ENCODE measurements at regions not wholly inside any gene's neighbourhood (a gene's known extent, or its start where the extent isn't known, plus 50 kb on each side); places are given as distances from the start of the nearest gene placed in this dataset.
"Not testable (repeated sequence)": the region's sequence is repeated elsewhere in the genome, so short reads cannot be mapped to it uniquely, and the experiment has no call there.

- no peak for DNase-seq
These were observed 225.5 kb upstream of the IPO5 start for GRCh38 chr13:97727991-97728390.

- DNase-seq: no peak
These were observed 217.0 kb upstream of the IPO5 start for GRCh38 chr13:97736436-97736835.

DNA sequence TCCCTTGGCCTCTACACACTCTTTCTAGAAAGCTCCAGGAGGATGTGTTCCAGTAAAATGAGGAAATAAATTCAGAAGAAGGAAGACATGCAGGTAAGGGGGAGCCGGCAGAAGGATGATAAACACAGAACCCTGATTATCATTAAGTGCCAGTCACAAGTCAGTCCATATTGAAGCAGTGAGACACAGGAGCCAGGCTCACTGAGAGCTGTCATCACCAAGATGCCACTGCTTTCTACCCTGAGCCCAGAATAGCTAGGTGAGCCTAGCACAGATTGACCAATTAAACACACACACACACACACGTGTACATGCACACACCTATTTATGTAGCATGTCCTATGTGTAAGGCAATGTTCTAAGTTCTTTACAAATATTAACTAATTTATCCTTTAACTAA is 211.4 kb upstream of the IPO5 start:
- no peak for DNase-seq

DNA sequence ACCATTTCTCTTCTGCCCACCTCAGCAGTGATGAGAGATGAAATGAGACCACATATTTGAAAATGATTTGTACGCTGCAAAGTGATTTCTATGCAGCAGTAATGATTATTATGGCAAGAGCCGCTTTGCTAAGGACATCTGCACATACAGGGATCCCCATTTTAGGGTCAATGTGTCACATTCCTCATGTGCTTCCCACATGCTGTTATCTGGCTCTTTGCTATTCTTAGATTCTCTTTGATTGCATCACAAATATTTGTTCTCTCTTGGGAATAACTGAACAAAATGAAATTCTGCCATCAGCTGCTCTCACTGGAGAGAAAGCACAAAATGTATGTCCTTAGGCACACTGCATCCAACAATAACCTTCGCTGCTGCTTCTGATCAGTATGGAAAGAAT is 209.5 kb upstream of the IPO5 start:
- DNase-seq: no peak

- DNase-seq: no peak
These were observed 206.8 kb upstream of the IPO5 start for GRCh38 chr13:97746649-97747048.

- DNase-seq: no peak
These were observed 204.3 kb upstream of the IPO5 start for GRCh38 chr13:97749174-97749573.

DNA sequence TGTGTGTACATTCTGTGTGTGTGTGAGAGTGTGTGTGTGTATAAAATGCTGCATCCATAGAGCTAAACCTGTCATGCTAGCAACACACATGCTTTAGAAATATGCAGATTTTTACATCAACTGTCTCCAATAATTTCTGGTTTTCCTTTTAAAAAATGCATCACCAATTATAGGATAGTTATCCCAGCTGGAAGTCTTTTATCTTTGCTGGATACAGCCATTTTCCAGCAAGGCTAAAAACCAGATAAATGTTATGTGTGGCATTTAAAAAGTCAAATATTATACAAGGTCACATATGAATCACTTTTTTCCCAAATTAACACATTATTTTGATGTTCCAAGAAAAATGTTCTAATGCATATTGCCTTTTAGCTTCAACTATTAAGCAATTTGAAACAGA is 202.0 kb upstream of the IPO5 start:
- no peak for DNase-seq

DNA sequence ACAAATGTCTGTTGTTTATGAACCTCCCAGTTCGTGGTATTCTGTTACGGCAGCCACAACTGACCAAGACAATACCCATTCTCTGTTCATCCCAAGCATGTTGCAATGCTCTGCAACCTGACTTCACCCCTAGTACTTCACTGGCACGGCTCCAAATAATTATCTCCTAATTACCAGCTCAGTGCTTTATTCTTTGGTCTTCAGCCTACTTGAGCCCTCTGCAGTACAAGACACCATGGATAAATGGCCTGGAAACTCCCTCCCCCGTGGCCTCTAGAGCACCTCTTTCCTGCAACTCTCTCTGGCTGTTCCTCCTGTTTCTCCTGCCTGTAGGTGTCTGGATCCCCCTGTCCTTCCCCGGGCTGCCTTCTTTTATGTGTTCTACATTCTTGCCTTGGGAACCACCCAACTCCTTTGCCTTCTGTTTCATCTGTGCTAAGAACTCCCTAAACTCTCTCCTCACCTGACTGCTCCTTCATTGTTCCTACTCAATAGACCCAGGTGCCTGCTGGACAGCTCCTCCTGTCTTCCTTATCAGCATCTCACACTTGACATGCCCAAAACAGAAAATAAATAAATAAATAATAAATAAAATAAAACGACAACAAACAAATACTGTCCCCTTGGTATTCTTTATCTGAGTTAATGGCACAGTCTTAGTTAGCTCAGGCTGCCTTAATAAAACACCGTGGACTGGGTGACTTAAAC is 200.4 kb upstream of the IPO5 start:
- DNase-seq: peak; percentile 36

- no peak for DNase-seq
These were observed 199.4 kb upstream of the IPO5 start for GRCh38 chr13:97753942-97754670.

GRCh38 chr13:97757807-97758206 is 195.7 kb upstream of the IPO5 start:
- no peak for DNase-seq

DNA sequence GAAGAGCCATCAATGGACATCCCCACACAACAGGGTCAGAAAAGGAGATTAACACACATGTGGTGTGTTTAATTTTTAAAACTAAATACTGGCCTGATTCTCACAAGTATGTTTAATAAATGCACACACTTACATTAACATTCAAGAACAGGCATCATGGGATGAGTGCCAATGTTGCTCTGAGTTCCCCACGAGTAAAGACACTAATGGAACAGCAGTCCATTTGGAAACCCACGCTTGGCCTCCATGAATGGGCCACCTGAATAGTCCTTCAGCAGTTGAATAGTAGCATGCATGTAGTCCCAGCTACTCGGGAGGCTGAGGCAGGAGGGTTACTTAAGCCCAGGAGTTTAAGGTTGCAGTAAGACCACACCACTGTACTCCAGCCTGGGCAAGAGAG is 195.2 kb upstream of the IPO5 start:
- DNase-seq: no peak

DNA sequence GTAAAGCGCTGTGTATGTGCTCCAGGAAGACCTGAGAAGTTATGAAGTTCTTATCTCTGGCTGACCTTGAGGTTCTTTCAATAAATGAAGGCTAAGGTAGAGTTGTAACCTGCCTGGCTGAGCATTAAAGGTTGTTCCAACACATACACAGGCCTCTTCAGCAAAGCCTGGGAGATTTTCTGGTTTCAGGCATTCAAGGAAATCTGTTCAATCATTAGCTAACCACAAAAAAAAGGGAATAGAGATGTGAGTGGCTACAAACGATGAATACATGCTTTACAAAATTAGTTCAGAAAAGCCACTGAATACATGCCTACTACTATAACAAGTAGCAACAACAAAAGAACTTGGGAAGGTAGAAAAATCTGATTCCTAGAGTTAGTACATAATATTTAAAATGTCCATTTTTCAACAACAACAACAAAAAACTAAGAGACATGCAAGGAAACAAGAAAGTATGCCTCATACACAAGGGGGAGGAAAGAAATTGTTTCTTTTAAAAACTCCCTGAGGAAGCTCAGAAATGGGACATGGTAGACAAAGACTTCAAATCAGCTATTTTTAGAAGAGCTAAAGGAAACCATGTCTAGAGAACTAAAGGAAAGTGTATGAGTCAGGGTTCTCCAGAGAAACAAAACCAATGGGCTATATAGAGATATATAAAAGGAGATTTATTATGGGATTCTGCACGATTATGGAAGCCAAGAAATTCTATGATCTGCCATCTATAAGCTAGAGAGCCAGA is 191.5 kb upstream of the IPO5 start:
- no peak for DNase-seq

DNA sequence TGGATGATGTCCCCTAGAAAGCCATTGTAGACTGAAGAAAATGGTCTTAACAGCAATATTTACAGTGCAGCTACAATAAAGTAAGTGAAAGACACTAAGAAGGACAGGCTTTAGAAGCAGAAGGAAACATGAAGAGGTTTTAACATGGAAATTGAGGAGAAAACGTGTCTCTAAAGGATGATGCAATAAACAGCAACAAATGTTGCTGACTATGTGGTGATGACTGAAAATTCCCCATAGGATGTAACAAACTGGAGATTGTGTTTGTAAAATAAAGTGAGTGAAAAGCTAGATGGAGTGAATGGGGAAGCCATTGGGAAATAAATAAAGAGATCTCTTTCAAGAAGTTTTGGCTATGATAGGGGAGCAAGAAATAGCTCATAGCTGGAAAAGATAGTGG is 186.7 kb upstream of the IPO5 start:
- no peak for DNase-seq

GRCh38 chr13:97768134-97768533 is 185.3 kb upstream of the IPO5 start:
- no peak for DNase-seq

DNA sequence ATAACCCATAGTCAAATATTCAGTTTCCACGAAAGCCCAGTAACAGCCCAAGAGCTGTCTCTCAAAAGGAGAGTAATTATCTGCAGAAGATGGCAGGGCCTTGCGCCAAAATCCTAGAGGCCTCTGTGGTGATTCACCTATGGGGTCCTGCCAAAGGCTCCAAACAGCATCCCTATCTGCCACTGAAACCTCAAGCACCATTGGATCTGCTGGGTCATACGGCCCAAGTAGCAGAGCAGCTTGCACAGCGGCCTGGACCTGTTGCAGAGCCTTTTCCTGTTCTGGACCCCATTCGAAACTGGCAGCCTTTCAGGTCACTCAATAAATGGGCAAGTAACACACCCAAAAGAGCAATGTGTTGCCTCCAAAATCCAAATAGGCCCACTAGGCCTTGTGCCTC is 183.2 kb upstream of the IPO5 start:
- DNase-seq: not testable (repeated sequence)

DNA sequence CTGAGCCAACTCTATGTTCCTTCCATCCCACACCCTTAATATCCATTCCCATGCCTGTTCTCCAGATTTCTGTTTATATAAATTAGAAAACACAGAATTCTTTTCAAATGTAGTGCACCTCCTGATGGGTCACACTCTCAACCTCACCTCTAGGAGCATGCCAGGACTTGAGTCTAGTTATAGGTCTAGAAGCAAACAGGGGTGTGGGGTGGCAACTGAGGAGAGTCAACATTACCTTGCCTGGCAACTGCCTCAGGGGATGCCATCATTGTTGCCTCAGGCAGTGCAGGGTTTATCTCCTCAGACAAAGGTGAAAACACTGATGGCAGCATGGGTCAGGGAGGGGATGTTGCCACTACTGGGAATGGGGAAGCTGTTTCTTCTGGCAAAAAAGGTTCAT is 181.0 kb upstream of the IPO5 start:
- not testable (repeated sequence) for DNase-seq

- not testable (repeated sequence) for DNase-seq
These were observed 178.9 kb upstream of the IPO5 start for GRCh38 chr13:97774391-97775100.

- DNase-seq: no peak
These were observed 173.0 kb upstream of the IPO5 start for GRCh38 chr13:97780486-97780885.

- DNase-seq: no peak
These were observed 171.6 kb upstream of the IPO5 start for GRCh38 chr13:97781891-97782305.

- DNase-seq: no peak
These were observed 167.0 kb upstream of the IPO5 start for GRCh38 chr13:97786510-97786909.

DNA sequence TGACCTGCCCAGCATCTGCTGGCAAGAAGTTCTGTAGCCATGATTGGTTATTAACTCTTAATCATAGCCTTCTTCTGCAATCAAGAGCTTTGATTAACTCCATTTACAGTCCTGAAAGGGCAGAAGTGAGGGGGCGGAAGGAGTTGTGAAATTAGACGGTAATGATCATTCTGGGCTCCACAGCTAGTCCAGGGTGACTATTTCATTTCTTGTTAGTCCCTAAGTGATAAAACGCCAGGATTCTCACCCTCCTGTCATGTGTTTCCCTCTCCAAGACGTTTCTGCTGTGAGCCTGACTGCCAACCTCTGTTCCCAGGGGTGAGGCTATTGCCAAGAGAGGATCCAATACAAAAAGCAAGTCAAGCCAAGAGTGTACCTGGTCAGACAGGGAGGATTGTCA is 155.9 kb upstream of the IPO5 start:
- no peak for DNase-seq

GRCh38 chr13:97798171-97798821 is 155.2 kb upstream of the IPO5 start:
- no peak for DNase-seq

- no peak for DNase-seq
These were observed 154.6 kb upstream of the IPO5 start for GRCh38 chr13:97798836-97799235.
